GM19372 (cell line): ENCODE measurements at regions not wholly inside any gene's neighbourhood (a gene's known extent, or its start where the extent isn't known, plus 50 kb on each side); places are given as distances from the start of the nearest gene placed in this dataset.
"Not testable (repeated sequence)": the region's sequence is repeated elsewhere in the genome, so short reads cannot be mapped to it uniquely, and the experiment has no call there.

Source experiments
- ATAC-seq: cut with Tn5 transposase; IDR thresholded peaks from one replicate; pipeline ENCODE4 v1.9.1; 2021; ENCODE audit warnings: mild to moderate bottlenecking, low read depth, moderate library complexity; ENCODE audit not compliant: unreplicated experiment

DNA sequence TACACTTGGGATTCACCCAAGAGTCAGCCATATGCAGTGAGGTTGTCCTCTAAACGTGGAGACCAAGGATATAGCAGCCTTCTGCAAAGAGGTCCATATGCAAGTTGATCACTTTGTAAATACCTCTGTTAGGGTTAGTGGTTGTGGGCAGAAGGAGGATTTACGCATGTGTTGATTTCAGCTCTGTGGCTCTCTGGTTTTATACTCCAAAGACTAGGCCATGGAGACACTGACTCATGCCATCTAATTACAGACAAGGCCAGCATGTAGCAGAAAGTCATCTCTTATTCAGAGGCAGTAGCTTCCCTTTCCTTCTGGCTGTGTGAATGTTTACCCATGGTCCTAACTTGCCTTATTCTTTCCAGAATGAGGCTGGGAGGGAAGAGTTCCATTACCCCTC, 140.9 kb upstream of the GOLGA6L4 start:
- ATAC-seq = not testable (repeated sequence)

GRCh38 chr15:84097053-84097452, 138.5 kb upstream of the GOLGA6L4 start:
- ATAC-seq = not testable (repeated sequence)

DNA sequence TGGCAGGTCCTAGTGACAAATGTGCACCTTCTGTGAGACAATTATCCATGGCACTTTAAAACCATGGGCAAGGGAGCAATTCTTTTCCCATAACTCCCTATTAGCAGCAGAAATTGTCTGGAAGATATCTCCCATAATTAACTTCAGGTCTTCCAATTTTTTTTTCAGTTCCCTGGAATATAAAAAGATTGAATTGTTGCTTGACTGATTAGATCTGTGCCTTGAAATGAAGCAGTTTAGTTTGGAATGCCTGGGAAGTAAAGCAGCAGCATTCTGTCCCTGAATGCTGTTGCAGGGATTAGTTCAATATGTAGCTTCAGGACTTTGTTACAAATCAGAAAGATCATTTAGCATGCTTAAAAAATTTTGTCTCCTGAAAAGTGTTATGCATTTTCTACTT, 137.0 kb upstream of the GOLGA6L4 start:
- no peak for ATAC-seq

DNA sequence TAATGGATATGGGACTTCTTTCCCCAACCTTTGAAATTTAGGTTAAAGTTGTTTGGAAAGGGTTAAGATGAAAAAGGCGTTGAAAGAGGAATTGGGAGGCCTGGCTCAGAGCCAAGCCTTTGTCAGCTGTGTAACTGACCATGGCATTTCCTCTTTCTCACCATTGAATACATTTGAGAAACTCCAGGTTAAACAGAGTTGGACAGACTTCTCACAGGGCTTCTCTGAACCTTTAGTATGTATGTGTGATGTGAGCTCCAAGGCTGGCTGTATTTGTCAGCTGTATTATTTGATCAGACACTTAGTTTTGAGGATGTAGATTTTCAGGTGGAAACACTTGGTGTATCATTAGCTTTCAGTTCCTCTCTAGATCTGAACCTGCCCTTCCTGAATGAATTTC, 136.4 kb upstream of the GOLGA6L4 start:
- no peak for ATAC-seq

- ATAC-seq = no peak
These were observed 132.2 kb upstream of the GOLGA6L4 start for GRCh38 chr15:84103345-84103744.

- no peak for ATAC-seq
These were observed 130.7 kb upstream of the GOLGA6L4 start for GRCh38 chr15:84104853-84105252.

DNA sequence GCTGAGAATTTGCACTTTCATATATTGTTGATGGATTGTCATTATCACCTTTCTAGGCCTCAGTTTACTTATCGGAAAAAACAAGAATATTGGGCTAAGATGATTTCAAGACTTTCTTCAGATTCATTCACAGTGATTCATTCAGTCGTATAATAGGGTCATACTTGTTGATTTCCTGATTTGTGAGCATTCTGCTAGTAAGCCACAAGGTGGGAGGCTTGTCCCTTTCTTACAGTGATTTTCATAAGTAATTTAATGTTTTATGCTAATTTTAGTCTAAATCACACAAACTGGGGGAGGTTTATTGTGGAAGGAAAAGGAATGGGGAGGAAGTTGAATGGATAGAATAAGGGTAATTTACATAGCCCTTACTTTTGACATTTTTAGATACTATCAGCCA, 126.8 kb upstream of the GOLGA6L4 start:
- no peak for ATAC-seq

- ATAC-seq = no peak
These were observed 124.0 kb upstream of the GOLGA6L4 start for GRCh38 chr15:84111575-84111974.

- ATAC-seq = no peak
These were observed 123.5 kb upstream of the GOLGA6L4 start for GRCh38 chr15:84112025-84112424.

DNA sequence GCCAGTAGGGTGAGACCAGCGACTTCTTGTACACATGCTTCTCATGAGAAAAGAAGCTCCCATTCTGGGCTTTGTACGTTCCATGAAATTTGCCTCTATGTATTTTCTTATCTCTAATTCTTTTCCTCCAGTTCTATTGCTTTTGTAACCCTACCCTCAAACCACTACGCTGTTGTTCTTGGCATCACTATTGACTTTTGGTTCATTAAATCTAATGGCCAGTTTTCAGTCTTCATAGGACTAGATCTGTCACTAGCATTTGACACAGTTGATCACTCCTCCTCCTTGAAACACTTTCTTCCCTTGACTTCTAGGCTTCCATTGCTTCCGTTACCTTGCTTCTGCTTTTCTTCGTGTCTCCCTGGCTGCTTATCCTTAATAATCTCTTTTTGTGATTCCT, 121.7 kb upstream of the GOLGA6L4 start:
- ATAC-seq = no peak

GRCh38 chr15:84114680-84115079, 120.9 kb upstream of the GOLGA6L4 start:
- not testable (repeated sequence) for ATAC-seq

DNA sequence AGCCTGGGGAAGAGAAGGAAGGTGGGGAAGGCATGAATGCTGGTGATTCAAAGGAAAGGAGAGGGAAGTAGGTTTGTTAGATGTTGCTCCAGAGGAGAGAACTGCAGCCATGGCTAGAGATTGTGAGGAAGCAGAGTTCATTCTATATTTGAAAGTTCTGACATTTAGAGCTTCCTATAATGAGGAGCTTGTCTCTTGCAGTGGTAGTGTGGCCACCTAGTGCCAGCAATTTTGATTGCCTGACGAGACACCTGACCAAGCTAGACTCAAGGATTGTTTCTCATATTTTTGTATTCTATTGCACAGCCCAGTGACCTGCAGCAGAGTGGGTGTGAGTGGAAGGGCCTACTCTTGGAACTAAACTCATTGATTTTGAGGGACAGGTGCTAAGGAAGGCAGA, 116.2 kb upstream of the GOLGA6L4 start:
- ATAC-seq = not testable (repeated sequence)

- ATAC-seq = not testable (repeated sequence)
These were observed 114.7 kb upstream of the GOLGA6L4 start for GRCh38 chr15:84120903-84121302.

GRCh38 chr15:84128706-84129105, 106.9 kb upstream of the GOLGA6L4 start:
- ATAC-seq = not testable (repeated sequence)

GRCh38 chr15:84130098-84130831, 105.3 kb upstream of the GOLGA6L4 start:
- not testable (repeated sequence) for ATAC-seq

DNA sequence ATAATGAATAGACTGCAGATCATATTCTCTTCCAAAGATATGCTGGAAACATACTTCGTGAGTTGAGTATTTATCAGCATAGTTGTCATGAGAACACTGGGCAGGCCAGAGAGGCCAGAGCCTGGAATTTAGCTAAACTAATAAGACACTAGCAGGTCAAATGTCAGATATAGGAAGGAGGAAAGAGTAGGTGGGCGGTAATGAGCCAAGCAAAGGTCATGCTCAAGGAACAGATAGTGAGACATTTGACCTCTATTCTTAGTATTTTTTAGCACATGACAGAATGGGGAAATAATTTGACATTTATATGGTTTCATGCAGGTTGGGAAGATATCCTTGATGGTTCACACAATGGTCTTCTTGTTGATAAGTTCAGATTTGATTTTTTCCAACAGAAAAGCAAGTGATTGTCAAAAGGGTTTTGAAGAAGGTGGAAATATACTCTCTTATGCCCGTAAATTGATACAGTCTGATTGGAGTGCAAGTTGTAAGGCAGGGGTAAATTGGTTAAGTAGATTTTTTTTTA, 99.6 kb upstream of the GOLGA6L4 start:
- not testable (repeated sequence) for ATAC-seq

DNA sequence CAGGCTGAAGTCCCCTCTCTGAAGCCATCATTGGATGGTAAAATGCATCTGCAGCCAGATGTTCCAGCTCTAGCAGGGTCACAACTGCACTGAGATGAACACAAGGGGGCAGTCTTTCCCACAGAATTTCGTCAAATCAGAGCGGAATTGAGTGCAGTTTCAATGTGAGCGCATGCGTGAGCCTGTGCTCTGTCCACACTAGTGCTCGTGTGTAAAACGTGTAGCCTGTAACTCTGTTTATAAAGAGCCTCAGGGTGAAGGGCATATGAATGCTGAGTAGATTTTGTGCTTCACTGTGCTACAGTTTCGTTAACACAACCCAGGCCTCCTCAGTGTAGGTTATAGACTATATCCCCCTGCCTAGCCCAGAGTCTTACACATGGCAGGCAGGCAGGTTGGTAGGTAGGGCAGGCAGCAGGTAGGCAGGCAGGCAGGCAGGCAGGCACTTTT, 92.7 kb upstream of the GOLGA6L4 start:
- peak; percentile 99 for ATAC-seq

DNA sequence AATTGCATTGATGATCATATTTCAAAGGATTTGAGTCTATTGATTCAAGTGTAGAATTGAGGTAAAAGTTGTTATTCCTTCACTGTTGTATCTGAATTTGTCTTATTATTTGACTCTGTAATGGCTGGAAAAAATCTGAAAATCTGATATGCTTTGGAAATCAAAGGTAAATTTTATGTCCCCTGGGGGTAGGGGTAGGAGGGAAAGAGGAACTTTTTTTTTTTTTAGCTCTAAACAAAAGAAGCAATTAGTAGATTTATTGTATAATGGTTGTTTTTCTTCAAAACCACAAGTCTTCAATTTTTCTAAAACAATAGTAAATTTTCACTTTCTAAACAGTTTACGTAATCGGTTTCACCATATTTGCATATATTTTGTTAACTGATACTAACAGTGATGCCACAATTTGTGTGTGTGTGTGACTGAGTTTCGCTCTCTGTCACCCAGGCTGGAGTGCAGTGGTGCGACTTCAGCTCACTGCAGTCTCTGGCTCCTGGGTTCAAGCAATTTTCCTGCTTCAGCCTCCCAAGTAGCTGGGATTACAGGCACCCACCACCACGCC, 91.7 kb upstream of the GOLGA6L4 start:
- no peak for ATAC-seq

DNA sequence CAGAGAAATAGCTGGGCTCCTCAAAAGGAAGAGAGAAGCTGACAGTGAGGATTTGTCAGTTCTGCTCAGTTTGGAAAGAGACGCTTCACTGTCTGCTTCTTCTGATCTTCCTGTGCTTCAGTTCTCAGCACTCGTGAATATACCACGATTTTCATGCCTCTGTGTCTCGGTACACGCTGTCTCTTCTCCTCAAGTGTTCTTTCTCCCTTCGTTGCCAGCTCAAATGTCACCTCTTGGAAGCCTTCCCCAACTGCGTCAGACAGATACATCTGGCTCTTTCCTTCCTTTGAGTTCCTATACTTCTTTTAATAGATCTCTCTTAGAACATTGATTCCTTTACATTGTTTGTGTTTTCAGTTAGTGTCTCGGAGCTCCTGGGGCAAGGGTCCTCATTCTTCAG, 90.6 kb upstream of the GOLGA6L4 start:
- ATAC-seq = not testable (repeated sequence)

- ATAC-seq = not testable (repeated sequence)
These were observed 89.3 kb upstream of the GOLGA6L4 start for GRCh38 chr15:84146299-84146698.

- ATAC-seq = not testable (repeated sequence)
These were observed 88.3 kb upstream of the GOLGA6L4 start for GRCh38 chr15:84147307-84147706.
